HG03469 (cell line): ENCODE measurements at regions not wholly inside any gene's neighbourhood (a gene's known extent, or its start where the extent isn't known, plus 50 kb on each side); places are given as distances from the start of the nearest gene placed in this dataset.

Experiments
- ATAC-seq: cut with Tn5 transposase; IDR thresholded peaks from one replicate; pipeline ENCODE4 v1.9.1; 2021; ENCODE audit warnings: mild to moderate bottlenecking, moderate library complexity, moderate number of reproducible peaks; ENCODE audit not compliant: unreplicated experiment

DNA sequence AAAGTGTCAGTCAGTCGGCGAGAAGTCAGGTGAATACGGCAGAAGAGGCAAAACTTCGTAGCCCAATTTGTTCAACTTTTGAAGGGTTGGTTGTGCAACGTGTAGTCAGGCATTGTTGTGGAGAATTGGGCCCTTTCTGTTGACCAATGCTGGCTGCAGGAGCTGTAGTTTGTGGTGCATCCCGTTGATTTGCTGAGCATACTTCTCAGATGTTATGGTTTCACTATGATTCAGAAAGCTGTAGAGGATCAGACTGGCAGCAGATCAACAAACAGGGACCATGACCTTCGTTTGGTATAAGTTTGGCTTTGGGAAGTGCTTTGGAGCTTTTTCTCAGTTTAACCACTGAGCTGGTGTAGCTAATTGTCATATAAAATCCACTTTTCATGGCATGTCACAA is 190.2 kb upstream of the ADAMTS5 start:
- no peak for ATAC-seq

- no peak for ATAC-seq
These were observed 189.8 kb upstream of the ADAMTS5 start for GRCh38 chr21:27156666-27157065.

GRCh38 chr21:27155130-27155500 is 188.2 kb upstream of the ADAMTS5 start:
- ATAC-seq, result no peak

DNA sequence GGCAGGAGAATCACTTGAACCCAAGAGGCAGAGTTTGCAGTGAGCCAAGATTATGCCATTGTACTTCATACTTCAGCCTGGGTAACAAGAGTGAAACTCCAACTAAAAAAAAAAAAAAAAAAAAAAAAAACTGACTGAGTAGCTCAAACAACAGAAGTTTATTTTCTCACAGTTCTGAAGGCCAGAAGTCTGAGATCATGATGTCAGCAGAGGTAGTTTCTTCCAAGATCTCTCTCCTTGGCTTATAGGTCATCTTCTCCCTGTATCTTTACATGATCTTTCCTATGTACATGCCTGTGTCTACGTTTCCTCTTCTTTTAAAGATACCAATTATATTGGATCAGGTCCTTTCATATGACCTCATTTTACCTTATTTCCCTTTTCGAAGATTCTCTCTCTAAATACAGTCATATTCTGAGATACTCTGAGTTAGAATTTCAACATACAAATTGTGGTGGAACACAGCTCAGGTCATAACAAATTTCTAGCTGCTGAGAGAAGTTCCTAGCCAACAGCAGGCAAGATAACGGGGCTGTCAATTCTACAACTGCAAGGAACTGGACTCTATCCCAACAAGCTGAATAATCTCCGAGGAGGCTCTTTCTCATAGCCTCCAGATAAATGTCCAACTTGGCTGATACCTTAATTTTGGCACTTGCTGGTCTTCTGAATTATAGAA is 187.7 kb upstream of the ADAMTS5 start:
- no peak for ATAC-seq

- no peak for ATAC-seq
These were observed 186.1 kb upstream of the ADAMTS5 start for GRCh38 chr21:27152996-27153395.

DNA sequence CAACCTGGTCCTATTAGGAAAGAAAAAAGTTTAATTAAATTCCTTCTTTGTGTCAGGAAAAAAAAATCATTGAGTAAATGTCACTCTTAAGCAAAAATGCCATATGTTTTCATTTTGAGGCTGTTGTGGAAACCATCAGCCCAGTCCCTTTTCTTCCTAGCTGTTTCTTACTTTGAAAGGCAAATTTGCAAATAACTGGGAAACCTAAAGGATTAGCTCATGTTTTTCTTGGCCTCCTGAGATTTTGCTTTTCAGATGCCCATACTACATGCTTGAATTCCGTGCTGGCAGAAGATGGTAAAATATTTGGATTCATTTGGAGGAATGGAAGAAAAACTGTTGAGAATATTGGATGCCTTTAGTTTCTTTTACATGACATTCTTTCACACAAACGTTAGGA is 182.1 kb upstream of the ADAMTS5 start:
- ATAC-seq, result no peak

GRCh38 chr21:27146268-27146667 is 179.4 kb upstream of the ADAMTS5 start:
- ATAC-seq, result no peak

- ATAC-seq, result no peak
These were observed 178.4 kb upstream of the ADAMTS5 start for GRCh38 chr21:27145134-27145798.

GRCh38 chr21:27143476-27143875 is 176.6 kb upstream of the ADAMTS5 start:
- ATAC-seq, result no peak

GRCh38 chr21:27139526-27139925 is 172.6 kb upstream of the ADAMTS5 start:
- ATAC-seq, result no peak

DNA sequence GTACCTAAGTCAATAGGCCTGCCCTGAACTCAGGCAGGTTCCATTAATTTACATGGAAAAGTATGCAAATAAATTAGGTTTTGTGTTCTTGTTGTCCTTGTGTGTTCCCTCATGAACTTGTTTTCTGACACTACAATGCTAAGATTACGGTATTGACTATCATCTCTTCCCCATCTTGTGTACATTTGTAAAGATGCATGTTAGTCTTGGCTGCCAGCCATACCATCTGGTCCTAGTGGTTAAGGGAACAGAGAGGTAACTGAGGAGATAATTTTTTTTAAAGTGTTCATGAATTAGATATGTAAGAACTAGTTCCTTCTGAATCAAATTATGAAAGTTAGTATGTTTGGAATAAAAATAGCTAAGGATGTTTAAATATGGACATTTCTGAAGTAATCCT is 167.6 kb upstream of the ADAMTS5 start:
- no peak for ATAC-seq

DNA sequence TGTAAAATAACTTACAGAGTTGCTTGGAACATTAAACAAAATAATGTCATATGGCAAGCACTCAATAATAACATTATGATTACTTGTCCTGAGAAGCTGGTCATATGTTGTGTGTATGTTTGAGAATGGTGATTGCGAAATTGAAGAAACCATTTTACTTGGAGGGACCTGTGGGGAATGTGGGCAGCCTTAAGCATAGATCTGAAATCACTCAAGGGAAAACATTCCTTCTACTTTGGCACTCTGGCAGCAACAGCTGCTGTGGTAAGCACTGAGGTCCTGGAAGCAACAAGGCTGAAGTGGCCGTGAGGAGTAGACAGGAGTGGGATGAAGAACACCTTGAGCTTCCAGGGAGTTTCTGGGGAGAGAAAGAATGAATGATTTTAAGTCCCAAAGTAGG is 165.4 kb upstream of the ADAMTS5 start:
- no peak for ATAC-seq

- ATAC-seq, result no peak
These were observed 163.3 kb upstream of the ADAMTS5 start for GRCh38 chr21:27130154-27130553.

GRCh38 chr21:27129694-27130093 is 162.8 kb upstream of the ADAMTS5 start:
- ATAC-seq, result no peak

- ATAC-seq, result no peak
These were observed 162.3 kb upstream of the ADAMTS5 start for GRCh38 chr21:27129215-27129614.

GRCh38 chr21:27126140-27126539 is 159.3 kb upstream of the ADAMTS5 start:
- no peak for ATAC-seq

DNA sequence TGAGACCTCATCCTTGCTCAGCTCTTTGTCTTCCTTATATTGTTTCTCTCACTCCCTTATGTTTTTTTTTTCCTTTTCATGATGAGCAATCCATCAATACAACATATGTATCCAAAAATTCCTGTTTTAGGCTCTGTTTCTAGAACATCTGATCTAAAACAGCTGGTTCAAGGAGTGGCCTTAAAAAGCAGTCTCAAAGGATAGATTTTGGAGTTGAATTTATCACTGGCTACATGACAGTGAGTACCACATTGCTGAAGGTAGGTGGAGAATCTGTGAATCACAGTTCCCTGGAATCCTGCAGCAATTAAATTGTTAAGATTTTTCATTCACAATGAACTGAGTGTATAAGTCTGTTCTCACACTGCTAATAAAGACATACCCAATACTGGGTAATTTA is 155.8 kb upstream of the ADAMTS5 start:
- no peak for ATAC-seq

DNA sequence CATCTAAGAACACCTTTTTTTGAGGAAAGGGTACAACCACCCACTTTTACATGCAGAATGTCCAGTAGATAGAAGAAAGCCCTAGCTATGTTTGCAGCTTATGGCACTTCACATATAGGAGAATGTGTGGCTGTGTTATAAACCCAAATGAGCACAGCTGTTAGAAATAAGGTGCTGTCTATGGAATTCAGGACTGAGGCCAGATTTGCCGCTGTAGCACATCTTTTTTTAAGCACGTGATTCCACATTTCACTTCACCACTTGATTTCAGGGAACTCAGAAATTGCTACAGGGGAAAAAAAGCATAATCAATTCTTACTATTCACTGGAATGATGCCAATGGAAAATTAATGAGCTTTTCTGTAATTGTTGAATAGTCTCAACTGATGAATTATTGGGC is 147.2 kb upstream of the ADAMTS5 start:
- ATAC-seq, result no peak

GRCh38 chr21:27112186-27112585 is 145.3 kb upstream of the ADAMTS5 start:
- ATAC-seq, result no peak

GRCh38 chr21:27110956-27111355 is 144.1 kb upstream of the ADAMTS5 start:
- no peak for ATAC-seq

DNA sequence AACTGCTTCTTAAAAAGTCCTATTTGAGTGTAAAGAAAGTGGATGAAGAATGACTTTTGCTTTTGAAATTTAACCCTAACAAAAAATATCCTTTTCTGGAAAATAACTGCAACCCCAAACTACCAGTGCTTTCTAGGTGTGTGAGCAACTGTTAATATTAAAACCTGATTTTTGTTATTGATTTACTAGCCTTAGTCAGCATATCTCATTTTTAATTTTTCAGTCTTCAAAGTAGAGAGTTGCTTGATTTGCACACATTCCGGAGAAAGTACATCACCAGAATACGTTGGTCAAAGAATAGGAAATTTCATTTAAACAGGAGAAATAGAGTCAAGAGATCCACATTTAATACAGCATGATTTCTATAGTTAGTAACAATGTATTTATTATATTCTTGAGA is 141.8 kb upstream of the ADAMTS5 start:
- no peak for ATAC-seq

DNA sequence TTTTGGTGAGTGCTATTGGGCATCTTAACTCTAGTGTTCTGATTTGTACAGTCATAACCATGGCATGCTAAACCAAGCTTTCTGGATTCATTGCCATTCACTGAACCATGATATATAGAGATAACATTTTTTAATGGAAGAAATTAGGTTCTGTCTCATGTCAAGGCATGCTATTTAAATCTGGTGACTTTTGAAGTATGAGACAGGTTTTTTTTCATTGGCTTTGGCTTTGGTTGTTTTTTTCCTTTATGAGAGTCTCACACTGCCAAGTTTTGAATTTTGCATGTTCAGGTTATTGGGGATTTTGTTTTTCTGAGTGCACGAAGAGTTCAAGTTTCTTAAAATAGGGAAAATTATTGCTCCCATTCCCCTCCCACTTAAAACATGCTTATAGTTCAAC is 141.3 kb upstream of the ADAMTS5 start:
- ATAC-seq, result no peak
